HEK293T (cell line): ENCODE measurements at regions not wholly inside any gene's neighbourhood (a gene's known extent, or its start where the extent isn't known, plus 50 kb on each side); places are given as distances from the start of the nearest gene placed in this dataset.
"Not testable (repeated sequence)": the region's sequence is repeated elsewhere in the genome, so short reads cannot be mapped to it uniquely, and the experiment has no call there.

Source experiments
- CTCF ChIA-PET: fragments of 350-600 bp; formaldehyde crosslinking; extraction: SDS; loops from one replicate; lab custom pipeline; 2021; ENCODE audit warnings: antibody characterized with exemption, inconsistent platforms; lab: Yijun Ruan, JAX
- POLR2A ChIA-PET: fragments of 350-600 bp; formaldehyde crosslinking; extraction: SDS; loops from one replicate; lab custom pipeline; 2020; ENCODE audit warnings: antibody characterized with exemption, inconsistent platforms; lab: Yijun Ruan, JAX
- DNase-seq: peaks from one replicate; pipeline ENCODE4 v3.0.0; 2012; ENCODE audit warnings: mixed read lengths; ENCODE audit errors: extremely low spot score
- ARNT ChIP-seq: fragments of 450-650 bp; IDR thresholded peaks from 2 replicates; pipeline ENCODE4 v1.6.1; 2017; ENCODE audit warnings: mild to moderate bottlenecking
- BHLHE40 ChIP-seq: fragments of 450-650 bp; IDR thresholded peaks from 2 replicates; pipeline ENCODE4 v1.6.1; 2016; ENCODE audit warnings: mild to moderate bottlenecking, moderate library complexity, borderline replicate concordance
- CTBP1 ChIP-seq: fragments of 450-650 bp; IDR thresholded peaks from 2 replicates; pipeline ENCODE4 v1.6.1; 2016; ENCODE audit warnings: borderline replicate concordance
- ELF4 ChIP-seq: fragments of 450-650 bp; IDR thresholded peaks from 2 replicates; pipeline ENCODE4 v1.6.1; 2017; ENCODE audit warnings: antibody characterized with exemption
- FOXA1 ChIP-seq: fragments of 450-650 bp; IDR thresholded peaks from 2 replicates; pipeline ENCODE4 v1.6.1; 2016; ENCODE audit warnings: mild to moderate bottlenecking
- FOXK2 ChIP-seq: fragments of 450-650 bp; IDR thresholded peaks from 2 replicates; pipeline ENCODE4 v1.6.1; 2016; ENCODE audit warnings: mild to moderate bottlenecking
- FOXM1 ChIP-seq: fragments of 450-650 bp; IDR thresholded peaks from 2 replicates; pipeline ENCODE4 v1.6.1; 2017; ENCODE audit warnings: mild to moderate bottlenecking, borderline replicate concordance
- HDGF ChIP-seq: fragments of 450-650 bp; IDR thresholded peaks from 2 replicates; pipeline ENCODE4 v1.6.1; 2017; ENCODE audit warnings: antibody characterized with exemption, borderline replicate concordance
- L3MBTL2 ChIP-seq: fragments of 450-650 bp; conservative IDR thresholded peaks from 2 replicates; pipeline ENCODE4 v1.6.1; 2016; ENCODE audit warnings: mild to moderate bottlenecking
- LEF1 ChIP-seq: fragments of 450-650 bp; IDR thresholded peaks from 2 replicates; pipeline ENCODE4 v1.6.1; 2017; ENCODE audit warnings: mild to moderate bottlenecking, borderline replicate concordance
- NFRKB ChIP-seq: fragments of 450-650 bp; IDR thresholded peaks from 2 replicates; pipeline ENCODE4 v1.6.1; 2016; ENCODE audit warnings: mild to moderate bottlenecking, moderate library complexity
- PKNOX1 ChIP-seq: fragments of 450-650 bp; IDR thresholded peaks from 2 replicates; pipeline ENCODE4 v1.6.1; 2016
- SP1 ChIP-seq: fragments of 450-650 bp; IDR thresholded peaks from 2 replicates; pipeline ENCODE4 v1.6.1; 2017
- SUZ12 ChIP-seq: fragments of 450-650 bp; IDR thresholded peaks from 2 replicates; pipeline ENCODE4 v1.6.1; 2016; ENCODE audit warnings: mild to moderate bottlenecking
- TARDBP ChIP-seq: fragments of 450-650 bp; IDR thresholded peaks from 2 replicates; pipeline ENCODE4 v1.6.1; 2016
- ZNF384 ChIP-seq: fragments of 450-650 bp; IDR thresholded peaks from 2 replicates; pipeline ENCODE4 v1.6.1; 2016

- ChIA-PET POLR2A (no interaction called here), CTCF (no interaction called here)
- TF ChIP-seq ELF4 = no peak
- TF ChIP-seq NFRKB = no peak
- no peak for TF ChIP-seq L3MBTL2
- TF ChIP-seq BHLHE40 = no peak
- no peak for TF ChIP-seq TARDBP
- TF ChIP-seq FOXK2 = no peak
- no peak for TF ChIP-seq ZNF384
- TF ChIP-seq ARNT = no peak
- TF ChIP-seq SP1 = no peak
- TF ChIP-seq LEF1 = no peak
- TF ChIP-seq SUZ12 = no peak
- no peak for TF ChIP-seq FOXA1
- TF ChIP-seq PKNOX1 = no peak
- no peak for TF ChIP-seq HDGF
- no peak for TF ChIP-seq FOXM1
- TF ChIP-seq CTBP1 = no peak
- no peak for DNase-seq
Observed at GRCh38 chr5:60538426-60538825, 161.5 kb downstream of the DEPDC1B start.

- ChIA-PET POLR2A (no interaction called here), CTCF (no interaction called here)
- TF ChIP-seq ZNF384 = no peak
- TF ChIP-seq BHLHE40 = no peak
- no peak for TF ChIP-seq LEF1
- no peak for TF ChIP-seq TARDBP
- TF ChIP-seq PKNOX1 = no peak
- TF ChIP-seq NFRKB = no peak
- no peak for TF ChIP-seq ELF4
- no peak for TF ChIP-seq FOXM1
- TF ChIP-seq CTBP1 = no peak
- no peak for TF ChIP-seq SUZ12
- no peak for TF ChIP-seq ARNT
- TF ChIP-seq SP1 = no peak
- no peak for TF ChIP-seq FOXK2
- no peak for TF ChIP-seq L3MBTL2
- no peak for TF ChIP-seq HDGF
- TF ChIP-seq FOXA1 = no peak
- no peak for DNase-seq
Observed at GRCh38 chr5:60535951-60536350, 164.0 kb downstream of the DEPDC1B start.

- TF ChIP-seq SUZ12 = no peak
- TF ChIP-seq ZNF384 = no peak
- TF ChIP-seq SP1 = no peak
- TF ChIP-seq PKNOX1 = no peak
- no peak for TF ChIP-seq CTBP1
- TF ChIP-seq LEF1 = no peak
- no peak for TF ChIP-seq TARDBP
- no peak for TF ChIP-seq NFRKB
- no peak for TF ChIP-seq ARNT
- TF ChIP-seq ELF4 = no peak
- TF ChIP-seq FOXA1 = no peak
- no peak for TF ChIP-seq L3MBTL2
- TF ChIP-seq FOXK2 = no peak
- TF ChIP-seq FOXM1 = no peak
- no peak for TF ChIP-seq BHLHE40
- no peak for TF ChIP-seq HDGF
- ChIA-PET CTCF (no interaction called here), POLR2A (no interaction called here)
- DNase-seq = no peak
Observed at GRCh38 chr5:60535198-60535597, 164.8 kb downstream of the DEPDC1B start.

GRCh38 chr5:60533789-60534188, 166.2 kb downstream of the DEPDC1B start:
- POLR2A ChIA-PET = no interaction called here
- CTCF ChIA-PET = no interaction called here
- no peak for DNase-seq

GRCh38 chr5:60532796-60533195, 167.2 kb downstream of the DEPDC1B start:
- POLR2A ChIA-PET, CTCF ChIA-PET: not testable (repeated sequence)

More at GRCh38 chr5:60533789-60534188, 166.2 kb downstream of the DEPDC1B start:
- TF ChIP-seq FOXA1 (no peak), FOXK2 (no peak), SP1 (no peak), FOXM1 (no peak), BHLHE40 (no peak), PKNOX1 (no peak), ZNF384 (no peak), HDGF (no peak), SUZ12 (no peak), L3MBTL2 (no peak), ARNT (no peak), ELF4 (no peak), LEF1 (no peak), CTBP1 (no peak), NFRKB (no peak), TARDBP (no peak)

GRCh38 chr5:60530144-60530848, 169.7 kb downstream of the DEPDC1B start:
- CTCF ChIA-PET, DNase-seq, POLR2A ChIA-PET: not testable (repeated sequence)

More at GRCh38 chr5:60532796-60533195, 167.2 kb downstream of the DEPDC1B start:
- not testable (repeated sequence) for DNase-seq
